Tibial artery (tissue), 4 donors: ENCODE measurements at regions not wholly inside any gene's neighbourhood (a gene's known extent, or its start where the extent isn't known, plus 50 kb on each side); places are given as distances from the start of the nearest gene placed in this dataset.

Source experiments
- DNase-seq, 2 donors: peaks; one replicate each; pipeline ENCODE4 v3.0.0-alpha.2; 2019
- H3K27ac ChIP-seq, 2 donors: fragments of 200-600 bp; sonication (generic) in 1 of 2; 1 replicate in 1 of 2; 2 replicates in 1 of 2; pipeline ENCODE4 v1.5.1; 2018 to 2019; ENCODE audit warnings: mild to moderate bottlenecking in 1 of 2
- H3K27me3 ChIP-seq, 2 donors: fragments of 200-600 bp; sonication (generic) in 1 of 2; one replicate each; pipeline versions ENCODE4 v1.5.1 to v1.6.0; 2016 to 2019
- H3K36me3 ChIP-seq, 3 donors: fragments of 200-600 bp; sonication (generic) in 2 of 3; one replicate each; pipeline ENCODE4 v1.5.1; 2016 to 2019; ENCODE audit warnings: mild to moderate bottlenecking in 2 of 3
- H3K4me1 ChIP-seq, 4 donors: fragments of 200-600 bp; sonication (generic) in 2 of 4; 1 replicate in 3 of 4; 2 replicates in 1 of 4; pipeline ENCODE4 v1.5.1; 2016 to 2019
- H3K4me3 ChIP-seq, 2 donors: fragments of 200-600 bp; sonication (generic) in 1 of 2; 1 replicate in 1 of 2; 2 replicates in 1 of 2; pipeline ENCODE4 v1.5.1; 2018 to 2019; ENCODE audit warnings: mild to moderate bottlenecking in 2 of 2
- H3K9me3 ChIP-seq, 3 donors: fragments of 200-600 bp; sonication (generic) in 1 of 3; one replicate each; pipeline ENCODE4 v1.5.1; 2016 to 2019
- intact Hi-C: fragments of 100-400 bp; cut with DNase I; formaldehyde crosslinking; loops from one replicate; pipeline ENCODE4 v1.15.0; 2023; ENCODE audit warnings: low total_unique reads
- TF ChIP-seq, protein P1 (sequence below), 2 experiments: fragments of 200-600 bp in 1 of 2; fragments of 450-650 bp in 1 of 2; IDR thresholded peaks; one replicate each; pipeline ENCODE4 v1.5.1; 2017 to 2019; ENCODE audit warnings: antibody characterized with exemption in 2 of 2, mild to moderate bottlenecking in 1 of 2, moderate library complexity in 1 of 2

DNA sequence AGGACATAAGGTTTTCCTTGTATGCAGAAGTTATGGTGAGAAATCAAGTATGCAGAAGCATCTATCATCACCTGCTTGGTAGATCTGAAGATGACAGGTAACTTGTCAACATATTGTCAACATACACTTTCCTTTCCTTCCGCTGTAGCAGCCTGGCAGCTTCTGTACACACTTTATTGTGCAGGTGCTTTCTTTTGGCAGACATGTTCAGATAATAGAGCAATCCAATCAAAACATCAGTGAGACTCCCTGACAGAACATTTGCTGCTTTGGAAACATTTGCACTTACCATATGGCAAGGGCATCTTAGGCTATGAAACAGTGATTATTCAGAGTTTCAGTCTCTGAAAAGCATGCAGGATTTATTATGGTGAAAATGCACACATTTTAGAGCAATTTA, 161.1 kb upstream of the CDH12 start:
- intact Hi-C loops = no loop called here
- Histone ChIP-seq H3K4me1 (no peaks in the 10 kb centered on the region), H3K27ac (no peak overlapping the region), H3K27me3 (no peaks in the 10 kb centered on the region), H3K4me3 (no peak overlapping the region), H3K9me3 (no peaks in the 10 kb centered on the region), H3K36me3 (no peaks in the 10 kb centered on the region)
- TF ChIP-seq, protein P1, sequence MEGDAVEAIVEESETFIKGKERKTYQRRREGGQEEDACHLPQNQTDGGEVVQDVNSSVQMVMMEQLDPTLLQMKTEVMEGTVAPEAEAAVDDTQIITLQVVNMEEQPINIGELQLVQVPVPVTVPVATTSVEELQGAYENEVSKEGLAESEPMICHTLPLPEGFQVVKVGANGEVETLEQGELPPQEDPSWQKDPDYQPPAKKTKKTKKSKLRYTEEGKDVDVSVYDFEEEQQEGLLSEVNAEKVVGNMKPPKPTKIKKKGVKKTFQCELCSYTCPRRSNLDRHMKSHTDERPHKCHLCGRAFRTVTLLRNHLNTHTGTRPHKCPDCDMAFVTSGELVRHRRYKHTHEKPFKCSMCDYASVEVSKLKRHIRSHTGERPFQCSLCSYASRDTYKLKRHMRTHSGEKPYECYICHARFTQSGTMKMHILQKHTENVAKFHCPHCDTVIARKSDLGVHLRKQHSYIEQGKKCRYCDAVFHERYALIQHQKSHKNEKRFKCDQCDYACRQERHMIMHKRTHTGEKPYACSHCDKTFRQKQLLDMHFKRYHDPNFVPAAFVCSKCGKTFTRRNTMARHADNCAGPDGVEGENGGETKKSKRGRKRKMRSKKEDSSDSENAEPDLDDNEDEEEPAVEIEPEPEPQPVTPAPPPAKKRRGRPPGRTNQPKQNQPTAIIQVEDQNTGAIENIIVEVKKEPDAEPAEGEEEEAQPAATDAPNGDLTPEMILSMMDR (IDR thresholded peaks at IDR 0.05) = no peak
- no peak for DNase-seq

DNA sequence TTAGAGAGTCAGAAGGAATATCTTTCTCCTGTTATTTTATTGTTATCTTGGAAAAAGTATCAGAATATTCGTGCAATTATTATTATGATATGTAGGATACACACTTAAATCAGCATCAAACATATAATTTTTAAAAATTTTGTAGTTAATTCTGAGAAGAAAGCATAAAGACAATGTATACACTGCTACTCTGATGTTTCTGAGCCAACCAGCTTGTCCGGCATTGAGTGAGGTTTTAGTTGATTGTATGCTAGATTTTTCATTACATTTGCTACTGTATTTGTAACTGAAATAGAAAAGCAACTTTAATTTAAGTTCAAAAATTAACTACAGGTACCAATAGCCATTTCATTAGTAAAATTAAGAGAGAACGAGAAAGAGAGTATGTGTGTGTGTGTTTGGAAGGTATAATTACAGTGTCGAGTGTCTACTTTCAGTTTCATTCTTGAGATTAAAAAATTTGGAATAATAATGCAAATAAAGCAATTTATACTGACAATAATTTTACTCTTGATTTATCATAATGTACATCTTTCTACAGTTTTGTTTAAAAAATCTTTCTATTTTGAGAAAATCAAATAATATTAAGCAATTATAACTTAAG, 160.4 kb upstream of the CDH12 start:
- no peaks in the 10 kb centered on the region for H3K4me1 ChIP-seq
- no peak overlapping the region for H3K4me3 ChIP-seq
- no peaks in the 10 kb centered on the region for H3K36me3 ChIP-seq
- TF ChIP-seq, protein P1 (IDR thresholded peaks at IDR 0.05) = no peak
- no peaks in the 10 kb centered on the region for H3K9me3 ChIP-seq
- no peak for DNase-seq
- no peak overlapping the region for H3K27ac ChIP-seq
- no peaks in the 10 kb centered on the region for H3K27me3 ChIP-seq
- intact Hi-C loops = no loop called here

DNA sequence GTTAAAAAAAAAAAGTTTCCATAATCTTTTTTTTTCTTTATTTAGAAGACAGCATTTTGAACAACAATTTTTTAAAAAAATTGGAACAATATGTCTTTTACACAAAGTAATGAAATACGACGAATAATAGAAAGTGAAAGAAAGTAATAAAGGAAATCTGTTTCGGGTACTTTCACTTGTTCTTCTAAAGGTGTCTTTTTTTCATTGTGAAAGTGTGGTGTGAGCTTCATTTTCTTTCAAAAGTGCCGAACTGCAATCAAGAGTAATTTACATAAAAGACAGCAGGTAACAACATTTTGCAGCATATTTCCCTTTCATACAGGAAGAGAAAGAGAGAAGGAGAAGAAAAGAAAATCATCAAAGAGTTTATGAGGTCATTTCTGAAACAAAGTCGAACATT, 159.7 kb upstream of the CDH12 start:
- Histone ChIP-seq H3K9me3 (no peaks in the 10 kb centered on the region), H3K27ac (no peak overlapping the region), H3K4me1 (no peaks in the 10 kb centered on the region), H3K27me3 (no peaks in the 10 kb centered on the region), H3K36me3 (no peaks in the 10 kb centered on the region), H3K4me3 (no peak overlapping the region)
- TF ChIP-seq, protein P1 (IDR thresholded peaks at IDR 0.05) = no peak
- no peak for DNase-seq
- intact Hi-C loops = no loop called here

DNA sequence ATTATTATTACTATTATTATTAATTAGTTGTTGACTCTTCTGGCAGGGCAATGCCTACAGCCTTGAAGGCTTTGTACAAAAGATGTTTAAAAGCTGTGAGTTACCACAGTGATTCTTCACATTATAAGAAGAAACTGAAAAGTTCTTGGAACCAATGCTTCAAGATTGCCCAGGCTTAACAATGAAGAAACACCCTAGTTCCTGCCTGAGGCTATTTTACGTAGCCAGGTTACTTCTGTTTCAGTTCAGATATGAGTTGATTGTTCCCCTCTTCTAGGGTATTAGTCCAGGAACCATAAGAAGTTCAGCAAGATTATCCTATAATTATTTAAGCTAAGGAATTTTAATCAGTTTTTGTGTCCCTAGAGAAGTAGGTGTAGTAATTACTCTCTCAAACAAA, 154.6 kb upstream of the CDH12 start:
- H3K4me3 ChIP-seq = no peak overlapping the region
- intact Hi-C loops = no loop called here
- H3K36me3 ChIP-seq = no peaks in the 10 kb centered on the region
- H3K4me1 ChIP-seq = no peaks in the 10 kb centered on the region
- DNase-seq = no peak
- H3K27ac ChIP-seq = no peak overlapping the region
- H3K9me3 ChIP-seq = no peaks in the 10 kb centered on the region
- H3K27me3 ChIP-seq = no peaks in the 10 kb centered on the region
- TF ChIP-seq, protein P1 (IDR thresholded peaks at IDR 0.05) = no peak

DNA sequence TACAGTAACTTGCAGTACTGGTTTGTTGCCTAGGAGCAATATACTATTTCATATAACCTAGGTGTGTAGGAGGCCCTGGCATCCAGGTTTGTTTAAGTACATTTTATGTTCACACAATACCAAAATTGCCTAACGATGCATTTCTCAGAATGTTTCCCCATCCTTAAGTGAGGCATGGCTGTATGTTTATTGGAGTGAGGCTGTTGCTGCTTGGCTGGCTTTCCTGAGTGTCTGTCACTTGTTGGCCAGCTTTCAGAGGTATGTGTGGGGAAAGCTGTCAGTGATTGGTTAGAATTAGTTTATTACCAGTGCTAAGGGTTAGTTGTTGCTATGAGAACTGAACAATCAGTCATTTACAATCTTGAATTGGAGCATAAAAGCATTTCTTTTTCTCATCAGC, 154.1 kb upstream of the CDH12 start:
- no peaks in the 10 kb centered on the region for H3K9me3 ChIP-seq
- no peak for DNase-seq
- no peaks in the 10 kb centered on the region for H3K27me3 ChIP-seq
- H3K27ac ChIP-seq = no peak overlapping the region
- TF ChIP-seq, protein P1 (IDR thresholded peaks at IDR 0.05) = no peak
- H3K36me3 ChIP-seq = no peaks in the 10 kb centered on the region
- intact Hi-C loops = no loop called here
- H3K4me3 ChIP-seq = no peak overlapping the region
- no peaks in the 10 kb centered on the region for H3K4me1 ChIP-seq

DNA sequence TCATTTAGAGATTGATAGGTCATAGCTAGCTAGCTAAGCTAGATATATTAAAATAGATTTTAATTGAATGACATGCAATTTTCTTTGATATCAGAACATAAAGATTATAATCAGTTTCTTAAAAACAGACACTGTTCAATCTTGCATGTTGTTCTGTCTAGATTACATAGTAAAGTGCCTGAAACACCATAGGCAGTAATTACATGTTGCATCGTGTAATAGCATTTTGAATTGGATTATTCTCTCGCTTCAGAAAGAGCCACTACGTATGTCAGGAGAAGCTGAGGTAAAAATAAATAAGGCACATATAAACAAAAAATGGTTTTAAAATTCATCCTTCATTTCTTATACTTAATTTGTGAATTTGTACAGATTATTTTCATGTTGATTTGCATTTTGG, 148.0 kb upstream of the CDH12 start:
- intact Hi-C loops = no loop called here
- Histone ChIP-seq H3K27me3 (no peaks in the 10 kb centered on the region), H3K4me1 (no peaks in the 10 kb centered on the region), H3K36me3 (no peaks in the 10 kb centered on the region), H3K4me3 (no peak overlapping the region), H3K27ac (no peak overlapping the region), H3K9me3 (no peaks in the 10 kb centered on the region)
- TF ChIP-seq, protein P1 (IDR thresholded peaks at IDR 0.05) = no peak
- DNase-seq = no peak
